ENCODE measurements at regions not wholly inside any gene's neighbourhood (a gene's known extent, or its start where the extent isn't known, plus 50 kb on each side); places are given as distances from the start of the nearest gene placed in this dataset.
"Not testable (repeated sequence)": the region's sequence is repeated elsewhere in the genome, so short reads cannot be mapped to it uniquely, and the experiment has no call there.

DNA sequence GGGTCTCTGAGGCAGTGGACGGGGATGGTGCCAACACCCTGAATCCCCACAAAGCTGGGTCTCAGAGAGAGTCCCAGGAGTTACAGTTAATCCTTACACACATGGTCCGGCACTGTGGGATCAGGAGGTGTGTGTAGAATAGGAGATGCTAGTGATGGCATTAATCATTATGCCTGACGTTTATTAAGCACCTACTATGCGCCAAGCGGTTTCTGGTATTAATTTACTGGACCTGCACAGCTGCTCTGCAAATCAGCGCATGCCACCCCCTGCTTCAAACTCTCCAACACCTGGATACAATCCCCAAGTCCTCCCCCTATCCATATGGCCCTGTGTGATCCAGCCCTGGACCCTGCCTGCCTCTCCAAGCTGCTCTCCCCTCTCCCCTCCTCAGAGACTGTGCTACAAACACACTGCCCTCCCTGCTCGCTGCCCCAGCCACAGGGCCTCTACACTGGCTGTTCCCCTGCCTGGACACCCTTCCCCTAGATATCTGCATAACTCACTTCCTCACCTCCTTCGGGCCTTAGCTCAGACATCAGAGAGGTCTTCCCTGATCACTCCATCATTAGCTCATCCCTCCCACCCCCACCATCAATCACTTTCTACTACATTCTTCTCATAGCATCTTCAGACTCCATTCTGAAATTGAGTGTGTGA lies 86.0 kb downstream of the RFLNA start:
- H3K4me3 ChIP-seq (ENCODE audit: low read depth, low read length) = no peak overlapping the region
- DNase-seq (ENCODE audit: low read depth) = no peak

DNA sequence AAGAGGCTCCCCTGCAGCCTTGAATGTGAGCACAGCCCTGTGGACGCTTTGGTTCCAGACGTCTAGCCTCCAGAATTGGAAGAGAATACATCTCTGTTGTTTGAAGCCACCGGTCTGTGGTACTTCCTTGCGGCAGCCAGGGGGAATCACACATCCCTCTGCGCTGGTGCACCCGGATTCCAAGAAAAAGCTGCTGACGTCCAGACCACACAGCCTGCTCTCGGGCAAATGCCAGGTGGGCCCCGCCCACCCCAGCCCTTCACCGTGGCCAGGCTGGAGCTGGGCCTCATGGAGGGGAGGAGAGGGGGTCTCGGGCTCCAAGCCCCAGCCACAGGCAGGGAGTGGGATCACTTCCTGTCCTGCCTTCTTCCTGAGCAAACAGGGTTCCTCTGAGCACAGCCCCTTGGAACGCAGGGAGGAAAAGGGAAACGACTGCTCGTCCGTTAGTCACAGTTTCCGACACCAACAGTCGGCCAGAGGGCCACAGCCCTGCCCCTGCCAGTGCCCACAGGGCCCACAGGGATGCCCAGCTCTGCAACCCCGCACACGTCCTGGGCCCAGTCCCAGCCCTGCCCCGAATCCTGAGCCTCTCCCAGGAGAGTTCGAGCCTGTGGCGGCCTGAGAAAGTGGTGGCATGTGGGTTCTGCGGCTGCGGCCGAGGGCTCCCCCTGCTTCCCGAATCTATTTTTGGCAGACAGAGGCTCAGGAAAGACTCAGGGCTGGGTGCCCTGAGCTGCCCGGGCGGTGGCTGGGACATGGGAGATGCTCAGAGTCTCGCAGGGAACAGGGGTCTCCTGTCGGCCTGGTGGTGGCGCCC lies 85.3 kb downstream of the RFLNA start:
- no peak overlapping the region for H3K4me3 ChIP-seq (ENCODE audit: low read depth, low read length)
- peak; percentile 67 for DNase-seq (ENCODE audit: low read depth)

DNA sequence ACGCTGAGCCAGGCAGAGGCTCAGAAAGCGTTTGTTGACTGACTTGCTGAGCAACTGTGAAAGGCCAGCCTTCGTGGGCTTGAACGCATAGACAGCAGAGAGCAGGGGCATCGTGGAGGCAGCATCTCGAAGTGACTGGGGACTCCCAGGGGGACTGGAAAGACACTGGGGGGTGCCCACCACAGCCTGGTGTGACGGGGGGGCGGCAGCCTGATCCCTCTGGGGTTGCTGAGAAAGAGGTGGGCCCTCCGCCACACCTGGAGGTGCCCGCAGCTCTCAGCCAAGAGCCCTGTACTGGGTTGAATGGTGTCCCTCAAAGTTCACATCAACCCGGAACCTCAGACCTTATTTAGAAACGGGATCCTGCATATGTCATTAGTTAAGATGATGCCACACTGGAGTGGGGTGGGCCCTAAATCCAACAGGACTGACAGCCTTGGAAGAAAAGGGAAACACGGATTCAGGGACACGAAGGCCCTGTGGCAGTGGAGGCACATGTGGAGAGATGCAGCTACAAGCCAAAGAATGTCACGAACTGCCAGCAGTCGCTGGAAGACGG lies 84.6 kb downstream of the RFLNA start:
- DNase-seq (ENCODE audit: low read depth) = no peak
- H3K4me3 ChIP-seq (ENCODE audit: low read depth, low read length) = no peak overlapping the region

DNA sequence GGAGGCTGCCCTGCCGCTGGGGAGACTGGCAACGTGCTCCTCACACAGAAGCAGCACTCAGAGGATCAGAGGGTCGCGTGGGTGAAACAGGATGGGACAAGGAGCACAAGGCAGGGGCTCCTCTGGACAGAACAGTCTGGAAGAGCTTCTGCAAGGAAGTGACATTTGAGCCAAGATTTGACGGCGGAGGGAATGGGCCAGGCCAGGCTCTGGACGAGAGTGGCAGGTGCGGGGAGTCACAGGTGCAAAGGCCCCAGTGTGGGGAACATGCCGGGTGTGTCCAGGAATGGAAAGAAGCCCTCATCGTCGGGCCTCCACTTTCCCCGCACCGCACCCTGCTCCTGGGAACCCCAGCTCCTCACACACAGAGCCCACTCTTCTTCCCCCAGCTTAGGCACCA lies 84.0 kb downstream of the RFLNA start:
- no peak for DNase-seq (ENCODE audit: low read depth)
- H3K4me3 ChIP-seq (ENCODE audit: low read depth, low read length) = no peak overlapping the region

DNA sequence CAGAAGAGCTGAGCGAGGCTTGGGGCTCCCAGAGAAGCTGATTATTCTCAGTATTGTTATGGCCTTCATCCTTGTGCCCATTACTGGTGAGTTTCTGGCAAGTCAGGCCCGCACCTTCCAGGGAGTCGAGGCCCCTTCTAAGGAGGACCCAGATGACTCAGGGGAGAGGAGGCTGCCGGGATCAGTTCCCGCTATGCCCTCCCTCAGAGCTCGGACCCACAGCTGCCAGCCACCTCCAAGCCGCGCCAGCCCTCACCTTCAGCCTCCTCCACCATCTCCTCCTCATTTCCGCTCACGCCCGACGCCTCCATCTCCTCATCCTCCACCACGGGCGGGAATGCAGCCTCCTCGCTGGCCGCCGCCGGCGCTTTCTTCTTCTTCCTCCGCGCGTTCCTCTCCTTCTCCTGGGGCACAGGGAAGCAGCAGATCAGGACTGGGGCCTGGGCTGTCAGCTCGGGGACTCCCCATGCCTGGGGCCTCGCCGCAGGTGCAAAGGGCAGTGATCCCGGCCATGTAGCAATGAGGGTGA lies 83.2 kb downstream of the RFLNA start:
- H3K4me3 ChIP-seq (ENCODE audit: low read depth, low read length) = no peak overlapping the region
- no peak for DNase-seq (ENCODE audit: low read depth)

DNA sequence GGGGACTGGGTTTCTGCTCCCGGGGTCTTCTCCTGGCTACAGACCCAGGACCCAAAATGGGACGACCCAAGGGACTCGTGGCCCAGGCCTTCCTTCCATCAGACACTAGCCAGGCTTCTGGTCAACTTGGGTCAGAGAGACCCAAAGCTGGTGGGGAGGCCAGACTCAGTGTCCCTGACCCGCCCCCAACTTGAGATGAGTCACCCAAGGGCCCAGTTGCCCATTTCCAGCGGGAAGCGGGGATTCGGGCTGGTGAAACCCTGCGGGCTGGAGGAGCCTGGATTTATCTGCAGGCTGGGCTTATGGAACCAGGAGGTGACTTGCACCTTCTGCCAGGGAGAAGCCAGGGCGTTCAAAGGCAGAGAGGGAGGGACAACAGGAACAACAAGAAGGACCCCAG lies 81.5 kb downstream of the RFLNA start:
- H3K4me3 ChIP-seq (ENCODE audit: low read depth, low read length) = no peak overlapping the region
- DNase-seq (ENCODE audit: low read depth) = no peak

DNA sequence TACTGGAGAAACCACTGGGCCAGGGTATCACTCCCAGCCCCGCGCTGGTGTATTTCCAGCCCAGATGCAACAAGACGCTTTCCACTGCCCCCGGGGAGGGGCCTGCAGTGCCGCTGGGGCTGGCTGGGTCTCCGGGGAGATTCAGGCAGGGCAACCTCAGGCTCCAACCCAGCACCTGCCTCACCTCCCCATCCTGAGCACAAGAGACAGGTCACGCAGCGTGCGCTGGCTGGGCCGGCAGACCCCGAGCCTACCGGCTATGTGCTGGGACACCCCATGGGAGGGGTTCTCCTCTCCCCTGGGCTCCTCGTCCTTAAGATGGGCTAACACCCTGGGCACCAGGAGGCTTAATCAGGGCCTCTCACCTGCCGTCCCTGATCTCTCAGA lies 80.9 kb downstream of the RFLNA start:
- no peak for DNase-seq (ENCODE audit: low read depth)
- no peak overlapping the region for H3K4me3 ChIP-seq (ENCODE audit: low read depth, low read length)

DNA sequence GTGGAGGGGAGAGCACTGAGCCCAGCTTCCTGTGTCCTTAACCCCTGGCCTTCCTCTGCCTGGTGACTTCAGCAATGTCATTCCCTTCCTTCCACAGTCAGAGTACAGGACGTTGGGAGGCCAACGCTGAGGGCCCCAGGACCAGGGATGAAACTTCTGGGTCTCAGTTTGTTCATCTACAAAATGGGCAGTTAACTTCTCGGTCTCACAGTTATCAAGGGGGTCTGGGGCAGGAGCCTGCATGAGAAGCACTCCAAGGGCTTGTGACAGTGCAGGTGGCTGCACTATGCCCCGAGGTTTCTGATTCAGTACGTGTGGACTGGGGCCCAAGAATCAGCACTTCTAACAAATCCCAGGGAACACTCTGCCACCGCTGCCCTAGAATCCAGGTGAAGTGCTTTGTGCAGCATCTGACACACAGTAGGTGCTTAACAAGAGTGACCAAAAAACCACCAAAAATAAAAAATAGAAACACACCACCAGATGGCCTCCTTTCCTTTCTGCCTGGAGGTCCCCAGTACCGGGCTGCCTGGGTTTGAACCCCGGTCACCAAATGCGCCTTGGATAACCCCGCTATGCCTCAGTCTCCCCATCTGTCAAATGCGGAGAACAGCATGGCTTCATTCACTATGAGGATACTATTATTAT lies 80.4 kb downstream of the RFLNA start:
- no peak overlapping the region for H3K4me3 ChIP-seq (ENCODE audit: low read depth, low read length)
- DNase-seq (ENCODE audit: low read depth) = no peak

DNA sequence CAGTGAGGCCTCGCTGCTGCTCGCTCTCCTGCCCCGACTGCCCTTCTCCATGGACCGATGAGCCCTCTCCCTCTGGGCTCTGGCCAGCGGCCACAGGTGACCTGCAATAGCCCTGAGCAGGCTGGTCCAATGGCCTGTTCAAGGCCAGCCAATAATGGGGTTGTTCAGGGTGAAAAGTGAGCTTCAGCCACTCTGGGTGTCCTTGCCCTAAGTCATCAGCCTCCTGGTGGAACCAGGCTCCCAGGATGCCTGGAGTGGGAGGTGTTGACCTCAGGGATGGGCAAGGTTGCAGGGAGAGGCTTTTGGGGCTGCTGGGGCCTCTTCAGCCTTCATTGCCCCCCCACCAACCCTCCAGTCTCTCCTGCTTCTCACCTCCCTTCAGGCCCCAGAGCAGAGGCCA lies 79.7 kb downstream of the RFLNA start:
- no peak for DNase-seq (ENCODE audit: low read depth)
- H3K4me3 ChIP-seq (ENCODE audit: low read depth, low read length) = no peak overlapping the region

DNA sequence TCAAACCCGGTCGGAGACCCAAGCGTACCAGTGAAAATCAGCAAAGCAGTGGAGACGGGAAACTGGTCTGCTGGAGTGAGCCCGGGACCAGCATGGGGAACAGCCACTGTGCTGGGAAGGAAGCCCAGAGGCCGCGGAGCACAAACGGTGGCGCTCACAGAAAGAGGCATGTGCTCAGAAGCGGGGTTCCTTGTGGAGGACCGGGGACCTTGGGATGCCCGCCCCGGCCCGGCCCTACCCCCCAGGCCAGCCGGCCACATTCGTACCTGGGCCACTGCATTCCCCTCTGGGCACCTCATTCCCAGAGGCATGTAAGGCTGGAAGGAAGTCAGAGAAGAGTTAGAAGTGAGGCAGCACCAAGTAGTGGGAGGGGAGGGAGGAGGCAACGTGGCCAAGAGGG lies 79.3 kb downstream of the RFLNA start:
- H3K4me3 ChIP-seq (ENCODE audit: low read depth, low read length) = no peak overlapping the region
- no peak for DNase-seq (ENCODE audit: low read depth)

DNA sequence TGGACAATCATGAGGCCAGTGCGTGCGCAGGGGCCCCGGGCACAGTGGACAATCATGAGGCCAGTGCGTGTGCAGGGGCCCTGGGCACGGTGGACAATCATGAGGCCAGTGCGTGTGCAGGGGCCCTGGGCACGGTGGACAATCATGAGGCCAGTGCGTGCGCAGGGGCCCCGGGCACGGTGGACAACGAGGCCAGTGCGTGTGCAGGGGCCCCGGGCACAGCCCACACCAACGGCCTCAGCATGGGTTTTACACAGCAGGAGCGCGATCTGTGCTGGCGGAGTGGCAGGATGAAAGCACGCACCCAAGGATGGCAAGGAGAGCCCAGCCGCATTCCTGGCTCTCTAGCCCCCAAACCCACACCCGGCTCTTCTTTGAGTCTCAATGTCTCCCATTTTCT lies 78.8 kb downstream of the RFLNA start:
- not testable (repeated sequence) for H3K4me3 ChIP-seq (ENCODE audit: low read depth, low read length); DNase-seq (ENCODE audit: low read depth)

DNA sequence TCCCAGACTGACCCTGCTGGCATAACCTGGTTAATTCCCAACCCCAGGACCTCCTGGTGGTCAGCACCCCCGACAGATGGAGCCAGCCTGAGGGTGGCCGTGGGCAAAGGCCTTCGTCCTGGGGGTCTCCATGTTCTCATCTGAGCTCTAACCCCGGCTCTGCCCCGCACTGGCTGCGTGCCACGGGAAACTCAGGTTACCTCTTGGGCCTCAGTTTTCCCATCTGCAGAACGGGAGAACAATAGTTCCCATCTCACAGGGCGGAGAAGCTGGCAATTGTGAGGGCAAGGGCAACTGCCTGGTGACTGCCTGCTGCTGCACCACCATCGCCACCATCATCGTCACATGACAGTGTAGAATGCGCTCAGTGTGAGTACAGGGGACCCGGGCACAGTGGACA lies 77.9 kb downstream of the RFLNA start:
- H3K4me3 ChIP-seq (ENCODE audit: low read depth, low read length) = no peak overlapping the region
- DNase-seq (ENCODE audit: low read depth) = no peak

DNA sequence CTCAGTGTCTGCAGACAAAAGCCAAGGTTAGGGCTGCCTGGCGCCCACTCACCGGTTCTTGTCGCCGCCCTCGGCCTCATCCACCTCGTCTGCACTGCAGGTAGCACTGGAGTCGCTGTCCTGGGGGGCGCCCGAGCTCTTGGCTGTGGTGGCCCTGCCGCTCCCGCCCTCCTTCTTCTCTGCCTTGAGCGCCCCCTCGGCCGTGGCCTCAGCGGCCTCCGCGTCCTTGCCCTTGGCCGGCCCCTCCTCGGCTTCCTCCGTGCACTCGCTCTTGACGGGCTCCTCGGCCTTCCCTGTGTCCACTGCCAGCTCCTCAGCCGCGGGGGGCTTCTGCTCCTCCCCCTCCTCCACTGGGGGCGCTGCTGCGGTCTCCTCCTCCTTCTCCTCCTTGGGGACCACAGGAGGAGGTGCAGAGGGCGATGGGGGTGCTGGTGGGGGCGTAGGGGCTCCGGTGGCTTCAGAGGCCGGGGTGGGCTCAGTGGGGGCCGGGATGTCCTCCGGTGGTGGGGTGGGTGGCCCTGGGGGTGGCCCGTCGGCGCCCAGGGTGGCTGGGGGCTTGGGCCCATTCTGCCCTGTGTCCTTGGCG lies 77.2 kb downstream of the RFLNA start:
- no peak for DNase-seq (ENCODE audit: low read depth)
- no peak overlapping the region for H3K4me3 ChIP-seq (ENCODE audit: low read depth, low read length)

DNA sequence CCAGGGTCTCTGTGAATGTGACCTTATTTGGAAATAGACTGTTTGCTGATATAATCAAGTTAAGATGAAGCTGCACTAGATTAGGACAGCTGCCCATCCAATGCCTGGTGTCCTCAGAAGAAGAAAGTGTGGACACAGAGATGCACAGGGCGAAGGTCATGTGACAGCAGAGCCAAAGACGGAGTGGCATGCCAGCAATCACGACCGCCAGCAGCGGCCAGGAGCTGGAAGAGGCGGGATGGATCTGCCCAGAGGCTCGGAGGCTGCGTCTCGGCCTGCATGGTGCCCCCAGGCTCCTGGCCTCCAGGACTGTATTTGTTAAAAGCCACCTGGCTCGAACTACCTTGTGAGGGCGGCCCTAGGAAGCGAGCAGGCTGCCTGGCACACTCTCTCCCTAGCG lies 76.5 kb downstream of the RFLNA start:
- DNase-seq (ENCODE audit: low read depth) = no peak
- no peak overlapping the region for H3K4me3 ChIP-seq (ENCODE audit: low read depth, low read length)

DNA sequence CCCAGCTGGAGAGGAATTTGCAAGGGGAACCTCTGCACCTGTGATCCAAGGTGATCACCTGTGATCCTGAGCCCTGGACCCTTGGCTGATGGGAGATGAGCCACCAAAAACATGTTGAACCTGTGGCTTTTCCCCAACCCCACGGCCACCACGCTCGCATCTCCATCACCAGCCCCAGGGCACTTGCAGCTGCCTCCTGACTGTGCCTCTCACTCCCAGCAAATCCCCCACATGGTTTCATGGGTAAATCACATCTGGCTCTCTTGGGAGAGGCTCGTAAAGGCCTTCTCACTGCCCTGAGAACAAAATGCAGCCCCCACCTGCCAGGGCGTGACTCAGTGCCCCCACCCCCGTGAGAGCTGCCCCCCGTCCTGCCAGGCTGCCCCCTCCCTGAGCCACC lies 76.0 kb downstream of the RFLNA start:
- no peak for DNase-seq (ENCODE audit: low read depth)
- no peak overlapping the region for H3K4me3 ChIP-seq (ENCODE audit: low read depth, low read length)

DNA sequence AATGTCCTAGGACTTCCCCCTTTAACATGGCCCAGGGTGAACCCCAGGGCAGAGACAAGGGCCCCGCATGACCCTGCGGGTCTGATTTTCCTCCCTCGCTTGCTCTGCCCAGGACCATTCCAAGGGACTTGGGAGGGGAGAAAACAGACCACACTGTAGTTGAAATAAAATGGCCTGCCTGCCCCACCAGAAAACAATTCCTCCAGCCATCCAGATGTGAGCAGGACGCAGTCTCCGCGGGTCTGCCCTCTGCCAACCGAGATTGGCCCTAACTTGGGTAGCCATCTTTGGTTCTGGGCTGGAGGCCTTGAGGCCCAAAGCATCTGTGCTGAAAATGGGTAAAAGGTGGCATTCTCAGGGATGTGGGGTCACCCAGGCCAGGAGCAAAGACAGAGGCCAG lies 75.5 kb downstream of the RFLNA start:
- H3K4me3 ChIP-seq (ENCODE audit: low read depth, low read length) = no peak overlapping the region
- no peak for DNase-seq (ENCODE audit: low read depth)

DNA sequence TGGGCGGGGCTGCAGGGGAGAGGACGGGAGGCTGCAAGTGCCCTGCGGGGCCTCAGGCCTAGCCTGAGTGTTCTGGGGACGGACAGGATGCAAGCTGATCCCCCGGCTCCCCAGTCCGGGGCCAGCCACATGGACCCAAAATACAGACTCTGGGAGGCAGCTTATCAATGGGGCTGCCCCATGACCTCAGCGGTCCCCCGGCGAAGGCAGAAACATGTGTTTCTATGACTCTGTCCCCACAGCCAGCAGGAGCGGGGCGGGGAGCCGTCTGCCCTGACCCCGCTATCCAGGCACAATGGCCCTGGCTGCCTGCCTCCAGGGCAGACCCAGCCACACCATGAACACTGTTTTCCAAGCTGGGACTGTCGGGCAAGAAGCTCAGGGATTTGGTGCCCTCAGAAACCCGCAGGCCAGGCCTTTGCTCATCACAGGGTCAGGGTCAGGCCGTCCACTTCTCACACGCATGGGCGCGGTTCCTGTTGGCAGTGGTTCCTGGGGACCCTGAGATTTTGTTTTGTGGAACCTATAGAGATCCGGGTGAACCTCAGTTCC lies 75.0 kb downstream of the RFLNA start:
- DNase-seq (ENCODE audit: low read depth) = no peak
- H3K4me3 ChIP-seq (ENCODE audit: low read depth, low read length) = no peak overlapping the region

DNA sequence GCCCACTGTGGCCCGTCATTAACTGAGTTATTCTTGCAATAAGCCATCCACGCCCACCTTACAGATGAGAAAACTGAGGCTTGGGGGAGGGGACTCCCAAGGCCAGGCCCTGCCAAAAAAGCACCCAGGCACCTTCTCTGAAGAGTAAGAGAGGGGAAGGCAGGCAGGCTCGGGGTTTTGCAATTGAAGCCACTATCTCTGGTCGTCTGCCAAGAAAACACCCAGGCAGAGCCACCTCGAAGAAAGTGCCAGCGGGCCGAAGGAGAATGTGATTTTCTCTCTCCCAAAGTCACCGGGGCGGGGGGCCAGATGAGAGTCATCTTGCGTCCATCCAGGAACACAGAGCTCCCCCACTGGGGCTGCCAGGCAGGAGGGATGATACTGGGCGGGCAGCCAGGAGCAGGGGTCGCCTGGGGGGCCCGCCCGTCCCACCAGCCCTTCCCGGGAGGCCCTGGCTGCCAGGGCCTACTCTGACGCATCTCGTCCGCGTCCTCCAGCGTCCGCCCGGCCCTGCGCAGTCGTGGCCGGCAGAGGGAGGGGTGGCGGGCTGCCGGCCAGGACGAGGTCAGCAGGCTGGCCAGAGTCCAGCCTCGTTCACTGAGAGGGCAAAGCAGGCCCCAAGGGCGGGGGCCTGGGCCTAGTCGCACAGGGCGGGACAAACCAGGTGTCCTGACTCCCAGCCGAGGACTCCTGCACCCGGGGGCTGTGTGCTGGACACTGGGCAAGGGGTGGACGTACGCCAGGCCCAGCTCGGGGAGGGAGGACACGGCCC lies 74.3 kb downstream of the RFLNA start:
- no peak overlapping the region for H3K4me3 ChIP-seq (ENCODE audit: low read depth, low read length)
- peak; percentile 88 for DNase-seq (ENCODE audit: low read depth)
